HepG2 (cell line): ENCODE measurements at regions not wholly inside any gene's neighbourhood (a gene's known extent, or its start where the extent isn't known, plus 50 kb on each side); places are given as distances from the start of the nearest gene placed in this dataset.

ENCODE experiments used
- ATAC-seq: fragments of 200-7000 bp; cut with Tn5 transposase; 3 replicates; pipeline ENCODE4 v1.9.1; 2020; ENCODE audit warnings: mild to moderate bottlenecking, moderate library complexity
- BruUV-seq: library from RNA; stranded (reverse); fragments of 400-500 nt; replicated peaks from 2 replicates; lab custom pipeline; 2021; lab: Mats Ljungman, UMichigan
- CTCF ChIA-PET: fragments of 300-600 bp; formaldehyde crosslinking; extraction: SDS; loops from one replicate; lab custom pipeline; 2021; ENCODE audit warnings: low total read pairs, inconsistent platforms, low intra/inter-chr PET ratio; lab: Yijun Ruan, JAX
- POLR2A ChIA-PET: fragments of 350-600 bp; sonication (Branson Sonifier 250); formaldehyde crosslinking; loops from one replicate; lab custom pipeline; 2020; ENCODE audit warnings: antibody characterized with exemption, inconsistent platforms; lab: Yijun Ruan, JAX
- DNase-seq: peaks from one replicate; pipeline ENCODE4 v3.0.0-alpha.2; 2015; ENCODE audit warnings: low spot score
- FAIRE-seq: peaks from 3 replicates; lab custom pipeline; 2011; peaks lifted over from hg19 to GRCh38; lab: Jason Lieb, UNC
- H2AFZ ChIP-seq: one replicate; pipeline ENCODE4 v1.6.1; 2011; ENCODE audit warnings: low read length, inconsistent platforms
- H3K27ac ChIP-seq: fragments of 300-600 bp; 3 replicates; pipeline ENCODE4 v1.8.0; 2011; ENCODE audit warnings: mixed run types, mild to moderate bottlenecking, mixed read lengths, low read length, inconsistent platforms; ENCODE audit not compliant: insufficient read depth; ENCODE audit errors: extremely low read length
- H3K27me3 ChIP-seq, 2 experiments: fragments of 200-600 bp in 1 of 2; 2 replicates in 1 of 2; 3 replicates in 1 of 2; pipeline versions ENCODE4 v1.6.0 to v1.8.0; 2011; ENCODE audit warnings: low read length in 2 of 2, mild to moderate bottlenecking in 2 of 2, moderate library complexity in 2 of 2, inconsistent platforms in 1 of 2; ENCODE audit not compliant: insufficient read depth in 2 of 2, control insufficient read depth in 1 of 2
- H3K36me3 ChIP-seq, 2 experiments: fragments of 200-600 bp in 1 of 2; replicated peaks in 1 of 2; 2 replicates in 1 of 2; 3 replicates in 1 of 2; pipeline versions ENCODE4 v1.5.1 to v1.8.0; 2011; ENCODE audit warnings: low read length in 2 of 2, inconsistent platforms in 1 of 2; ENCODE audit not compliant: insufficient read depth in 2 of 2, control insufficient read depth in 1 of 2
- H3K4me1 ChIP-seq: 2 replicates; pipeline ENCODE4 v1.5.1; 2012; ENCODE audit warnings: low read length, inconsistent platforms; ENCODE audit not compliant: insufficient read depth
- H3K4me2 ChIP-seq: 2 replicates; pipeline ENCODE4 v1.6.0; 2011; ENCODE audit warnings: low read depth, low read length, inconsistent platforms
- H3K4me3 ChIP-seq, 3 experiments: fragments of 200-600 bp in 1 of 3; sonication (generic), shearing (Covaris generic) in 1 of 3; replicated peaks in 1 of 3; 2 replicates each; pipeline ENCODE4 v1.5.1; 2011 to 2016; ENCODE audit warnings: low read length in 3 of 3, inconsistent platforms in 2 of 3, low read depth in 2 of 3, mild to moderate bottlenecking in 2 of 3, control low read depth in 1 of 3, mixed read lengths in 1 of 3; ENCODE audit not compliant: insufficient read depth in 1 of 3
- H3K79me2 ChIP-seq: one replicate; pipeline ENCODE4 v1.6.1; 2011; ENCODE audit warnings: low read length, inconsistent platforms; ENCODE audit not compliant: insufficient read depth
- H3K9ac ChIP-seq: 2 replicates; pipeline ENCODE4 v1.6.0; 2011; ENCODE audit warnings: mild to moderate bottlenecking, low read depth, low read length, inconsistent platforms; ENCODE audit not compliant: insufficient read depth
- H3K9me3 ChIP-seq: 2 replicates; pipeline ENCODE4 v1.5.1; 2012; ENCODE audit warnings: mild to moderate bottlenecking, low read length
- H4K20me1 ChIP-seq: 2 replicates; pipeline ENCODE4 v1.6.0; 2011; ENCODE audit warnings: inconsistent platforms, mild to moderate bottlenecking, low read length, moderate library complexity; ENCODE audit not compliant: insufficient read depth
- FOXA3 ChIP-seq: IDR thresholded peaks from 2 replicates; pipeline ENCODE4 v1.6.1; 2016; ENCODE audit warnings: missing genetic modification reagents, missing compliant biosample characterization
- MAFG ChIP-seq: sonication (generic); formaldehyde crosslinking; IDR thresholded peaks from 2 replicates; pipeline ENCODE4 v1.5.1; 2020; ENCODE audit warnings: mild to moderate bottlenecking, missing genetic modification reagents
- MED1 ChIP-seq: sonication (generic); formaldehyde crosslinking; IDR thresholded peaks from 2 replicates; pipeline ENCODE4 v1.4.0; 2020; ENCODE audit warnings: missing genetic modification reagents
- NR1H2 ChIP-seq: sonication (generic); formaldehyde crosslinking; IDR thresholded peaks from 2 replicates; pipeline ENCODE4 v1.8.1; 2022; ENCODE audit warnings: low read depth, missing genetic modification reagents, borderline replicate concordance
- NR2F2 ChIP-seq: IDR thresholded peaks from 2 replicates; pipeline ENCODE4 v1.6.1; 2012; ENCODE audit warnings: low read depth, inconsistent platforms, borderline replicate concordance
- RBFOX2 ChIP-seq: fragments of 200-400 bp; formaldehyde crosslinking; IDR thresholded peaks from 2 replicates; pipeline ENCODE4 v1.6.1; 2017; ENCODE audit warnings: low read depth, mild to moderate bottlenecking, low read length
- SALL1 ChIP-seq: sonication (generic); formaldehyde crosslinking; IDR thresholded peaks from 2 replicates; pipeline ENCODE4 v1.8.0; 2022; ENCODE audit warnings: mild to moderate bottlenecking, missing genetic modification reagents
- SOX6 ChIP-seq, 2 experiments: fragments of 450-650 bp in 1 of 2; sonication (generic) in 1 of 2; formaldehyde crosslinking in 1 of 2; IDR thresholded peaks; 2 replicates each; pipeline versions ENCODE4 v1.4.0 to v1.6.1; 2017 to 2020; ENCODE audit warnings: antibody characterized with exemption in 1 of 2, mild to moderate bottlenecking in 1 of 2, missing genetic modification reagents in 1 of 2
- TFDP1 ChIP-seq: IDR thresholded peaks from 2 replicates; pipeline ENCODE4 v1.6.1; 2016; ENCODE audit warnings: missing compliant biosample characterization, missing genetic modification reagents, borderline replicate concordance
- TOE1 ChIP-seq: sonication (generic); formaldehyde crosslinking; IDR thresholded peaks from 2 replicates; pipeline ENCODE4 v1.4.0; 2020; ENCODE audit warnings: mild to moderate bottlenecking, missing genetic modification reagents
- YEATS2 ChIP-seq: sonication (generic); formaldehyde crosslinking; IDR thresholded peaks from 2 replicates; pipeline ENCODE4 v1.4.0; 2020; ENCODE audit warnings: missing genetic modification reagents, borderline replicate concordance
- ZBTB7A ChIP-seq: sonication (generic); formaldehyde crosslinking; IDR thresholded peaks from 2 replicates; pipeline ENCODE4 v1.8.0; 2022; ENCODE audit warnings: mild to moderate bottlenecking, missing genetic modification reagents
- ZNF597 ChIP-seq: sonication (generic); formaldehyde crosslinking; IDR thresholded peaks from 2 replicates; pipeline ENCODE4 v1.5.0; 2020; ENCODE audit warnings: missing genetic modification reagents
- ZNF672 ChIP-seq: sonication (generic); formaldehyde crosslinking; IDR thresholded peaks from 2 replicates; pipeline ENCODE4 v1.8.1; 2022; ENCODE audit warnings: missing genetic modification reagents
- ZNF781 ChIP-seq: sonication (generic); formaldehyde crosslinking; IDR thresholded peaks from 2 replicates; pipeline ENCODE4 v1.5.1; 2020; ENCODE audit warnings: borderline replicate concordance, mild to moderate bottlenecking, missing genetic modification reagents; ENCODE audit errors: not compliant biosample characterization
- ZSCAN5A ChIP-seq: sonication (generic); formaldehyde crosslinking; IDR thresholded peaks from 2 replicates; pipeline ENCODE4 v1.8.0; 2022; ENCODE audit warnings: mild to moderate bottlenecking, missing genetic modification reagents, borderline replicate concordance
- WGBS: methylation state at CpG from one replicate; pipeline ENCODE4 v1.1.6; 2017; ENCODE audit warnings: low lambda C conversion rate; 5-methylcytosine and 5-hydroxymethylcytosine counted together
- in situ Hi-C: cut with HindIII; loops from 2 replicates; pipeline ENCODE4 v1.10.0; 2017; ENCODE audit warnings: low pct_unique_long_range_greater_than_20kb; ENCODE audit not compliant: extremely low pct_ligation_motif_present
- intact Hi-C: fragments of 100-400 bp; cut with micrococcal nuclease; formaldehyde crosslinking; loops from one replicate; pipeline ENCODE4 v1.10.0; 2022; ENCODE audit not compliant: unreplicated experiment

DNA sequence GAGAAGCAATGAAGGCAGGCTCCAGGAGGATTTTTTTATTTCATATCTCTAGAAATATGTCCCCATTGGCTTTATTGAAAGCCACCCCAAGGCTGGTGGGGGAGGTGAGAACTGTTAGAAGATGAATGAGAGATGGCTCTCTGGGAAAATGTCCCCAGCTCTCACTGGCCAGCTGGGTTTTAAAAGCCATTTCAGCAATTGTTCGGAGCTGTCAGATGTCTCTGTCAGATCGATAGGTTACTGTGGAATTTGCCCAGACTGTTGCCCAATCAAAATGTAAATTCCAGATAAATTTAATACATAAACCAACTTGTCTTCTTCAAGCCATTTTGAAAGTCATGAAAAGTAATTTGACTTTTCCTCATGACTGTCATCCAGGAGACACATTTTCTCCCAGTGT, 67.0 kb upstream of the BRINP1 start:
- no peak for FAIRE-seq
- Histone ChIP-seq H3K4me3 (no peak overlapping the region), H4K20me1 (no peaks in the 10 kb centered on the region), H3K9ac (no peak overlapping the region), H3K36me3 (no peaks in the 10 kb centered on the region), H3K4me1 (no peaks in the 10 kb centered on the region), H3K27me3 (no peaks in the 10 kb centered on the region), H3K4me2 (no peak overlapping the region), H2AFZ (no peak overlapping the region), H3K27ac (no peak overlapping the region), H3K9me3 (no peaks in the 10 kb centered on the region), H3K79me2 (no peaks in the 10 kb centered on the region)
- ChIA-PET POLR2A (no interaction called here), CTCF (no interaction called here)
- ATAC-seq, result no peak
- no TSS peak for BruUV-seq
- WGBS, result 0% methylated on average over 2 of the region's 2 CpGs
- no peak for DNase-seq
- in situ Hi-C loops (no loop called here), intact Hi-C loops (no loop called here)
- TF ChIP-seq MED1 (CRISPR knock-in tag) (no peak), ZNF597 (no peak), ZSCAN5A (CRISPR knock-in tag) (no peak), ZBTB7A (CRISPR knock-in tag) (no peak), TFDP1 (CRISPR knock-in tag) (no peak), YEATS2 (CRISPR knock-in tag) (no peak), ZNF672 (CRISPR knock-in tag) (no peak), MAFG (CRISPR knock-in tag) (no peak), ZNF781 (CRISPR knock-in tag) (no peak), NR2F2 (no peak), FOXA3 (no peak), SALL1 (CRISPR knock-in tag) (no peak), SOX6 (IDR thresholded peaks at IDR 0.05) (no peak), SOX6 (CRISPR knock-in tag; IDR thresholded peaks at IDR 0.05) (no peak), NR1H2 (CRISPR knock-in tag) (no peak), TOE1 (CRISPR knock-in tag) (no peak), RBFOX2 (no peak)
